ENCODE measurements at regions not wholly inside any gene's neighbourhood (a gene's known extent, or its start where the extent isn't known, plus 50 kb on each side); places are given as distances from the start of the nearest gene placed in this dataset.

GRCh38 chr20:11691766-11692165 lies 225.9 kb upstream of the BTBD3 start:
- TF ChIP-seq POLR2A (IDR thresholded peaks at IDR 0.05; ENCODE audit: low read length) (no peak), GATA1 (IDR thresholded peaks at IDR 0.05; ENCODE audit: low read depth, low read length) (no peak)
